ENCODE measurements at regions not wholly inside any gene's neighbourhood (a gene's known extent, or its start where the extent isn't known, plus 50 kb on each side); places are given as distances from the start of the nearest gene placed in this dataset.

DNA sequence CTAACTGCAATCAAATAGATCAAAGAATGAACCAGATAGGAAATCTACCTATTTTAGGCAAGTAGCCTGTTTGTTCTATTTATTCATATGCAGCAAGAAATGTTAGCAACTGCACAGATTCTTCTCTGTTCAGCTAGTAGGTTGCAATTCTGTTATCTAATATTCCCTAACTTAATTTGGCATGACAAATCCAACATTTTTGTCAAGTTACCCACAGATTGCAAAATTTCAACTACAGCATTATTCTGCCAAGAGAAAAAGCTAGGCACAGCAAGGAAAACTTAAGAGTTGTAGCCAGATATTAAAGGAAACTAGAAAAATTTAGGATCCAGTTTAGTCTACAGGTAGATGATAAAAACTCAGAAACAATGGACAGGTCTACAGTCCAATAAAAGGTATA, 104.4 kb upstream of the SYNCRIP start:
- TF ChIP-seq, protein P1, sequence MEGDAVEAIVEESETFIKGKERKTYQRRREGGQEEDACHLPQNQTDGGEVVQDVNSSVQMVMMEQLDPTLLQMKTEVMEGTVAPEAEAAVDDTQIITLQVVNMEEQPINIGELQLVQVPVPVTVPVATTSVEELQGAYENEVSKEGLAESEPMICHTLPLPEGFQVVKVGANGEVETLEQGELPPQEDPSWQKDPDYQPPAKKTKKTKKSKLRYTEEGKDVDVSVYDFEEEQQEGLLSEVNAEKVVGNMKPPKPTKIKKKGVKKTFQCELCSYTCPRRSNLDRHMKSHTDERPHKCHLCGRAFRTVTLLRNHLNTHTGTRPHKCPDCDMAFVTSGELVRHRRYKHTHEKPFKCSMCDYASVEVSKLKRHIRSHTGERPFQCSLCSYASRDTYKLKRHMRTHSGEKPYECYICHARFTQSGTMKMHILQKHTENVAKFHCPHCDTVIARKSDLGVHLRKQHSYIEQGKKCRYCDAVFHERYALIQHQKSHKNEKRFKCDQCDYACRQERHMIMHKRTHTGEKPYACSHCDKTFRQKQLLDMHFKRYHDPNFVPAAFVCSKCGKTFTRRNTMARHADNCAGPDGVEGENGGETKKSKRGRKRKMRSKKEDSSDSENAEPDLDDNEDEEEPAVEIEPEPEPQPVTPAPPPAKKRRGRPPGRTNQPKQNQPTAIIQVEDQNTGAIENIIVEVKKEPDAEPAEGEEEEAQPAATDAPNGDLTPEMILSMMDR (conservative IDR thresholded peaks at IDR 0.05; ENCODE audit: low read depth, low read length), result no peak
- TF ChIP-seq EZH2 (IDR thresholded peaks at IDR 0.05; ENCODE audit: low read length, unreplicated experiment), result no peak

All from PC-3 (cell line).